ENCODE measurements at regions not wholly inside any gene's neighbourhood (a gene's known extent, or its start where the extent isn't known, plus 50 kb on each side); places are given as distances from the start of the nearest gene placed in this dataset.

- peaks cover 11% of the 10 kb centered on the region; the same call in 1 of the 2 replicates for H3K27me3 Mint-ChIP-seq (ENCODE audit: low read depth)
- TF ChIP-seq E2F1 (CRISPR knock-in tag; IDR thresholded peaks at IDR 0.05) (no peak), ZNF512 (CRISPR knock-in tag; IDR thresholded peaks at IDR 0.05; ENCODE audit: borderline replicate concordance) (no peak), ZMAT4 (CRISPR knock-in tag; IDR thresholded peaks at IDR 0.05) (no peak), ZNF671 (CRISPR knock-in tag; IDR thresholded peaks at IDR 0.05) (no peak), ZNF416 (CRISPR knock-in tag; IDR thresholded peaks at IDR 0.05) (no peak), ZNF423 (CRISPR knock-in tag; IDR thresholded peaks at IDR 0.05) (no peak), PRDM15 (CRISPR knock-in tag; IDR thresholded peaks at IDR 0.05) (no peak), ATF2 (CRISPR knock-in tag; IDR thresholded peaks at IDR 0.05; ENCODE audit: borderline replicate concordance, low read depth) (no peak), MXD4 (CRISPR knock-in tag; IDR thresholded peaks at IDR 0.05; ENCODE audit: borderline replicate concordance) (no peak), FOXJ3 (CRISPR knock-in tag; IDR thresholded peaks at IDR 0.05; ENCODE audit: borderline replicate concordance) (no peak), RELA (CRISPR knock-in tag; IDR thresholded peaks at IDR 0.05; ENCODE audit: borderline replicate concordance) (no peak), E2F4 (CRISPR knock-in tag; IDR thresholded peaks at IDR 0.05; ENCODE audit: borderline replicate concordance, low read depth) (no peak), ZNF396 (CRISPR knock-in tag; IDR thresholded peaks at IDR 0.05; ENCODE audit: borderline replicate concordance) (no peak), KAT7 (CRISPR knock-in tag; IDR thresholded peaks at IDR 0.05; ENCODE audit: borderline replicate concordance) (no peak), MAX (CRISPR knock-in tag; IDR thresholded peaks at IDR 0.05) (no peak), SMAD3 (CRISPR knock-in tag; IDR thresholded peaks at IDR 0.05; ENCODE audit: borderline replicate concordance) (no peak), ZBTB21 (CRISPR knock-in tag; IDR thresholded peaks at IDR 0.05; ENCODE audit: borderline replicate concordance) (no peak)
- CTCF ChIA-PET = interaction anchor here (1.6 to 1.9 kb wide), 4 partner anchors 10 to 83 kb away, joined by 4 to 10 read pairs (median 5); no protein-coding TSS in a partner anchor
- peaks cover 32% of the 10 kb centered on the region for H3K4me1 Mint-ChIP-seq
- peaks cover 11% of the 10 kb centered on the region for H3K36me3 Mint-ChIP-seq
- POLR2A ChIA-PET = no interaction called here
- no peak overlapping the region for H3K27ac Mint-ChIP-seq
- ATAC-seq (no peak), DNase-seq (ENCODE audit: low spot score) (no peak)
- no peak overlapping the region for H3K4me3 Mint-ChIP-seq
- peaks cover 15% of the 10 kb centered on the region for H3K9me3 Mint-ChIP-seq
Observed at GRCh38 chr19:29395111-29395733, 130.6 kb upstream of the VSTM2B start.

All from WTC11 (cell line).